T-helper 17 cell (primary cell): ENCODE measurements at regions not wholly inside any gene's neighbourhood (a gene's known extent, or its start where the extent isn't known, plus 50 kb on each side); places are given as distances from the start of the nearest gene placed in this dataset.

Source experiments
- ATAC-seq: fragments of 150-1000 bp; cut with Tn5 transposase; 2 replicates; pipeline ENCODE4 v1.10.0; 2021; ENCODE audit warnings: mild to moderate bottlenecking, moderate library complexity
- DNase-seq, 3 donors: peaks; one replicate each; pipeline versions ENCODE4 v3.0.0 to v3.0.0-alpha.2; 2020 to 2021
- H3K9me3 ChIP-seq: one replicate; pipeline ENCODE4 v1.7.0; 2013; ENCODE audit warnings: low read length, mild to moderate bottlenecking; ENCODE audit not compliant: control insufficient read depth, poor library complexity, severe bottlenecking
- H3K27ac Mint-ChIP-seq: one replicate; pipeline ENCODE4 v1.8.0; 2022; ENCODE audit warnings: mild to moderate bottlenecking, moderate library complexity, mixed read lengths
- H3K27me3 Mint-ChIP-seq: one replicate; pipeline ENCODE4 v1.8.0; 2022; ENCODE audit warnings: mixed read lengths
- H3K36me3 Mint-ChIP-seq: one replicate; pipeline ENCODE4 v1.8.0; 2022; ENCODE audit warnings: low read depth, mixed read lengths
- H3K4me1 Mint-ChIP-seq: one replicate; pipeline ENCODE4 v1.8.0; 2022; ENCODE audit warnings: mild to moderate bottlenecking, mixed read lengths
- H3K4me3 Mint-ChIP-seq: one replicate; pipeline ENCODE4 v1.8.0; 2022; ENCODE audit warnings: mild to moderate bottlenecking, moderate library complexity, mixed read lengths

DNA sequence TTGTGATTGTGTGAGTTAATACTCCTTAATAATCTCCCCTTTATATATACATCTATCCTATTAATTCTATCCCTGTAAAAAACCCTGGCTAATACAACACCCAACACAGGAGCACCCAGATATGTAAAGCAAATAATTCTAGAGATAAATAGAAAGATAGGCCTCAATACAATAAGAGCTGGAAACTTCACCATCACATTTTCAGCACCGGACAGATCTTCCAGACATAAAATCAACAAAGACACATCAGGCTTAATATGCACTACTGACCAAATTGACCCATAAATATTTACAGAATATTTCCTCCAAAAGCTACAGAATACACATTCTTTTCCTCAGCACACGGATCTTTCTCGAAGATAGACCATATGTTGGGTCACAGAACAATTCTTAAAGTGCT is 71.0 kb upstream of the ST8SIA4 start:
- H3K4me3 Mint-ChIP-seq: no peak overlapping the region
- H3K27me3 Mint-ChIP-seq: no peaks in the 10 kb centered on the region
- ATAC-seq: no peak
- no peak overlapping the region for H3K27ac Mint-ChIP-seq
- no peaks in the 10 kb centered on the region for H3K4me1 Mint-ChIP-seq
- H3K36me3 Mint-ChIP-seq: no peaks in the 10 kb centered on the region
- DNase-seq: no peak
- no peaks in the 10 kb centered on the region for H3K9me3 ChIP-seq

DNA sequence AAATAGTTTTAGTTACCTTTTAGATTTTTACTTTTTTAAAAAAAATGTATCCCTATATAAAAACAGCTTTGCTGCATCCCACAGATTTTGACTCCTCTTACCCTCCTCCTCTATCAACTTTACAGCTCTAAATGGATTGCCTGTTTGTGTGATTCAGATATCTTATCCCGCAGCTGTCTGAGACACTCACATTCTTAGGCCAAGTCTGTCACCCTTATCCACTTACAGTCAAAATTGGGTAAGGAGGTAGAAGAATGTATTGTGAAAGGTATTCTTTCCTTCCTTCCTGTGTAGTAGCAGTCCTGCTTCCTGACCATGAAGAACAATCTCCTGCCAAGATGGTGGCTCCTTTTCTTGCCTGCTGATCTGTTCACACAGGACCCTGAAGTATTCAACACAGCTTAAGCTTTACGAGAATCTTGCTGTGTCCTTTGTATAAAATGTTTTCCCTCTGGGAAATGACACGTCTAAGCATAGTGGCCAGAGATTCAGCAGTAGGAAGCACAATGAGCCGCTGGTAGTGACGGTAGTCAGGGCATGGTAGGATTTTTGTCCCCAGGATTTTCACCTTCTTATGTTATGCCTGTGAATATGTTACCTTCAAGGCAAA is 67.7 kb upstream of the ST8SIA4 start:
- DNase-seq (no peak), ATAC-seq (no peak)
- Mint-ChIP-seq H3K4me3 (no peak overlapping the region), H3K27me3 (no peaks in the 10 kb centered on the region), H3K4me1 (no peaks in the 10 kb centered on the region), H3K27ac (no peak overlapping the region), H3K36me3 (no peaks in the 10 kb centered on the region)
- H3K9me3 ChIP-seq: no peaks in the 10 kb centered on the region

DNA sequence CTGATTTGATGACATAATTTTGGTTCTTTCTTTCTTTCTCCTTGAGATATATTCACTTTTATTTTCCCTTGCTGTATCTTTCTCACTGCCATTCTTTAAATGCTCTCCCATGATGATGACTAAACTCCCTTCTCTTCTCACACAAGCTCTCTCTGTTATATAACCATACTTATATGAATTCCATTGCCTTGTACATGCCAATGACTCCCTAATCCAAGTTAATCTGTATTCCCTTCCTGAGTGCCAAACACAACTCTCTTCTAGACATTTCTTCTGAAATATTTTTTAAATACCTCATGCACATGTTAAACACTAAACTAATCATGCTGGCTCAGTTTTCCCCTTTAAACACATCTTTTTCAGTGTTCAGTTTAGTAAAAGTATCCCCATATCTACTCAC is 62.2 kb upstream of the ST8SIA4 start:
- Mint-ChIP-seq H3K27ac (no peak overlapping the region), H3K4me3 (no peak overlapping the region), H3K36me3 (no peaks in the 10 kb centered on the region), H3K4me1 (no peaks in the 10 kb centered on the region), H3K27me3 (no peaks in the 10 kb centered on the region)
- ATAC-seq (no peak), DNase-seq (no peak)
- no peaks in the 10 kb centered on the region for H3K9me3 ChIP-seq
